KOPT-K1 (cell line): ENCODE measurements at regions not wholly inside any gene's neighbourhood (a gene's known extent, or its start where the extent isn't known, plus 50 kb on each side); places are given as distances from the start of the nearest gene placed in this dataset.

Source experiments
- H3K27ac ChIP-seq: fragments of 200-600 bp; sonication (generic); 2 replicates; pipeline ENCODE4 v1.5.1; 2016; ENCODE audit warnings: antibody characterized with exemption, mild to moderate bottlenecking, low read depth, low read length; ENCODE audit not compliant: poor library complexity, severe bottlenecking
- H3K36me3 ChIP-seq: fragments of 200-600 bp; sonication (generic); 2 replicates; pipeline ENCODE4 v1.5.1; 2017; ENCODE audit warnings: antibody characterized with exemption, mild to moderate bottlenecking, low read length, moderate library complexity; ENCODE audit not compliant: insufficient read depth
- H3K9me3 ChIP-seq: fragments of 200-600 bp; sonication (generic); 2 replicates; pipeline ENCODE4 v1.5.1; 2017; ENCODE audit warnings: antibody characterized with exemption, low read length, mild to moderate bottlenecking; ENCODE audit not compliant: insufficient read depth, poor library complexity, severe bottlenecking

DNA sequence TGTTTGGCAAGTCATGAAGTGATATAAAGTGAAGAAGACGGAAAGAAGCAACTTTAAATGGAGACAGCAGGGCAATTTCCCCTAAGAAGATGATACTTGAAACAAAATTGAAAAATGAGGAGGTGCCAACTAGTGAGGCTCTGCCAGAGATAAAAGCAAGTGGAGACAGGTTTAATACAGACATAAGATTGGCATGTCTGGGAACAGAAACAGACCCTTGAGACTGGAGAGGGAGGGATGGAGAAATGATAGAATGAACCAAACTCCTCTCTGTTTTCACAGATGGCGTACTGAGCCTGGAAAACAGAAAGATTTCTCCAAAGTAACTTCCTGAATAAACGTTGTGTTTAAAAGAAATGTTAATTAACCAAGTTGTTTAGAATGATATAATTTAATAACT lies 354.5 kb upstream of the ANO5 start:
- Histone ChIP-seq H3K27ac (no peak overlapping the region), H3K9me3 (no peaks in the 10 kb centered on the region), H3K36me3 (no peaks in the 10 kb centered on the region)

DNA sequence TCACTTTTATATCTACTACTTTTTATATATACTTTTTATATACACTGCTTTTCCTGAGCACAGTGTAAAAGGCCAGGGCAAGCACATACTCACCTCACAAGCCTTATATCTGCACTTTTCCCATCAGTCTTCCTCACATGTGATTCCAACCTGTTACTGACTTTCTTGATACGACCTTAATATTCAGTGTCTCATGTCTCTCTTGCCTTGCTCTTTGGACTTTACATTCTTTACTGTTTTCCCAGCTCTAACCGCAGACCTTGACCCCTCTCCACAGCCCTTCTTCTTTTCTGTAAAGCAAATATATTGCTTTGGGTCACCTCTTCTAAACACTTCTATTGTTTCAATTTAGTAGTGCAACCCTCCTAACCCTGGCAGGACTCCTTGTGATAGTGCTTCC lies 353.1 kb upstream of the ANO5 start:
- H3K9me3 ChIP-seq: peaks cover 9% of the 10 kb centered on the region
- H3K27ac ChIP-seq: no peak overlapping the region
- no peaks in the 10 kb centered on the region for H3K36me3 ChIP-seq

DNA sequence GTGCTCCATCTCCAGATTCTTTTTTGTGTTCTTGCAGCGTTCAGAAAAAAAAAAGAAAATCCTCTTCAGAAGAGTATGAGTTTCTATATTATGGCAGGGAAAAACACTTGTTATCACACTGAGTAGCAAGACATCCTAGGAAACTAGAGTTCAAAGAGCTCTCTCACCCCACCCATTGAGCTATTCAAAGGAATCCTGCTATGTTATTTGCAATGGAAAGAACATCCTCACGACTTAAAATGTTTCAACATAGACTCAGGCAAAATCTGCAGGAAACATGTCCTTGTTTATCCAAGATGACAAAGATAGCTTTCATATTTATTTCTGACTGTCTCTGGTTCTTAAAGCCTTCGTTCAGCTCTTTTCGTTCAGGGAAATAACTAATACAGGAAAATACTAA lies 331.6 kb upstream of the ANO5 start:
- H3K36me3 ChIP-seq: no peaks in the 10 kb centered on the region
- H3K27ac ChIP-seq: no peak overlapping the region
- no peaks in the 10 kb centered on the region for H3K9me3 ChIP-seq

DNA sequence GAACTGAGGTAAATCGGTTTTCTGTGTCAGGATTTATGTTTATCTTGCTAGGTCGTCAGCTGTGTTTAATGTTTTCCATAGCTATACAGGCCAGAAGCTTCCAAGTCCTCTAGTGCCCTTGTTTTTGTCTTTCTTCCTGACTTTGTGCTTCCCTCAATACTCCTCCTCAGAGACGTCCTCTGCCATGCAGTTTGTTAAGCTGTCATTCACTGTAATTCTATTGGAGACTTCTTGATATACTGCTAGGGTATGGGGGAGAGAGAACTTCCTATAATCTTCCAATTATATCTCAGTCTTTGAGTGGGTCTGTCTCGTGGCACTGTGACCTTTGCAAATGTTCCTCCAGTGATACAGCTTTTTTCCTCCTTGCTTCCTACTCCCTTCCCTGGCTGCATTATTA lies 327.3 kb upstream of the ANO5 start:
- no peaks in the 10 kb centered on the region for H3K36me3 ChIP-seq
- no peak overlapping the region for H3K27ac ChIP-seq
- no peaks in the 10 kb centered on the region for H3K9me3 ChIP-seq

DNA sequence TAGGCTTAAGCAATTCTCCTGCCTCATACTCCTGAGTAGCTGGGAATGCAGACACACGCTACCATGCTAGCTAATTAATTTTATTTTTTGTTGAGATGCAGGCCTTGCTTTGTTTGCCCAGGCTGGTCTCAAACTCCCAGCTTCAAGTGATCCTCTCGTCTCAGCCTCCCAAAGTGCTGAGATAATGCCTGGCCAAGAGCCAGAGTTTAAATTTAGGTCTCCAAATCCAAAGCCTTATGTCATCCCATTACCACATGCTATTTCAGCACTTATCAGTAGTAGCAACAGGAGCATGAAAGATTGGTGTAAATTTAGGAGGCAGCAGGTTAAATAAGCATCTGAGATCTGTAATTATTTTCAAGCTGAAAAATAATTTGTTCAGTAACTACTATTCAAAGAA lies 326.1 kb upstream of the ANO5 start:
- no peak overlapping the region for H3K27ac ChIP-seq
- no peaks in the 10 kb centered on the region for H3K36me3 ChIP-seq
- no peaks in the 10 kb centered on the region for H3K9me3 ChIP-seq

DNA sequence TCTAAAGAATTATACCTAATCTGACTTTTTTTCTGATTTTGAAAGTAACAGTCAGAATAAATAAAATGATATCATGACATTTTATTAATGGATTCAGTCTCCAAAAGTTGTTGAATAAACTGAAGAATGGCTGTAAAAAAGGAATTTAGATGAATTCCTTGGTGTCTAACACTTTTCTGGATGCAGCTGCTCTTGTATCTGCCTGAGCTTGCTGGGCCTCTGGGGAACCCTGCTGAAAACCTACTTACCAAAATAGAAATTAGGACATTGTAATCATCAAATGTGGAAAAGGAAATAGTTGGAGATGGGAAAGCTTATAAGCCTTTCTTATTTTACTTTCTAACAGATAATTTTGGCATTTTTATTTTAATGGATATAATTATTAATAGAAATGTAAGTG lies 315.7 kb upstream of the ANO5 start:
- H3K27ac ChIP-seq: no peak overlapping the region
- peaks cover 5% of the 10 kb centered on the region for H3K9me3 ChIP-seq
- no peaks in the 10 kb centered on the region for H3K36me3 ChIP-seq

DNA sequence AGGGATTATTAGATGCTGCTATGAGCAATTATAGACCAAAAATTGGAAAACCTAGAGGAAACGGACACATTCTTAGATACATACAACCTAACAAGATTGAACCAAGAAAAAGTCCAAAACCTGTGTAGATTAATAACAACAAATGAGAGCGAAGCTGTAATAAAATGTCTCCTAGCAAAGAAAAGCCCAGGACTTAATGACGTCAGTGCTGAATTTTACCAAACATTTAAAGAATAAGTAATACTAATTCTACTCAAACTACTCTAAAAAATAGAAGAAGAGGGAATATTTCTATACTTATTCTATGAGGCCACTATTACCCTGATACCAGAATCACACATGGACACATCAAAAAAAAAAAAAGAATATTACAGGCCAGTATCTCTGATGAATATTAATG lies 309.5 kb upstream of the ANO5 start:
- H3K9me3 ChIP-seq: peaks cover 5% of the 10 kb centered on the region
- H3K27ac ChIP-seq: no peak overlapping the region
- H3K36me3 ChIP-seq: no peaks in the 10 kb centered on the region

DNA sequence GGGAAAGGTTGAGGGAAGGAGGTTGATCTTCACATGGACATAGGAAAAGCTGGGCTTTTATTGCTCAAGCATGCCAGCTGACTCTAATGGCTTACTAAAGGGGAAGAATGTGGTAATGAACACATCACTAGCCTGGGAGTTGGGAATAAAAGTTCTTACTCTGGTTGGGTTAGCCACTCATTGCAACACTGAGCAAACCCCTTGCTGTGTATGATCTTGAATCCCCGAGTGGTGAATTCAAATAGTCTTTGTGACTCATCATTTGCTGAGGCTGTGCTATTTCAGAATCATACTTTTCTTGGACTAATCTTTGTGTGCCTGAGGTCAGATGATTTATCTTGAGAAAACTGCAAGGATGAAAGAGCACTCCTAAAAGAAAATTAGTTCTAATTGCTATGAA lies 304.1 kb upstream of the ANO5 start:
- no peak overlapping the region for H3K27ac ChIP-seq
- H3K9me3 ChIP-seq: no peaks in the 10 kb centered on the region
- H3K36me3 ChIP-seq: no peaks in the 10 kb centered on the region

DNA sequence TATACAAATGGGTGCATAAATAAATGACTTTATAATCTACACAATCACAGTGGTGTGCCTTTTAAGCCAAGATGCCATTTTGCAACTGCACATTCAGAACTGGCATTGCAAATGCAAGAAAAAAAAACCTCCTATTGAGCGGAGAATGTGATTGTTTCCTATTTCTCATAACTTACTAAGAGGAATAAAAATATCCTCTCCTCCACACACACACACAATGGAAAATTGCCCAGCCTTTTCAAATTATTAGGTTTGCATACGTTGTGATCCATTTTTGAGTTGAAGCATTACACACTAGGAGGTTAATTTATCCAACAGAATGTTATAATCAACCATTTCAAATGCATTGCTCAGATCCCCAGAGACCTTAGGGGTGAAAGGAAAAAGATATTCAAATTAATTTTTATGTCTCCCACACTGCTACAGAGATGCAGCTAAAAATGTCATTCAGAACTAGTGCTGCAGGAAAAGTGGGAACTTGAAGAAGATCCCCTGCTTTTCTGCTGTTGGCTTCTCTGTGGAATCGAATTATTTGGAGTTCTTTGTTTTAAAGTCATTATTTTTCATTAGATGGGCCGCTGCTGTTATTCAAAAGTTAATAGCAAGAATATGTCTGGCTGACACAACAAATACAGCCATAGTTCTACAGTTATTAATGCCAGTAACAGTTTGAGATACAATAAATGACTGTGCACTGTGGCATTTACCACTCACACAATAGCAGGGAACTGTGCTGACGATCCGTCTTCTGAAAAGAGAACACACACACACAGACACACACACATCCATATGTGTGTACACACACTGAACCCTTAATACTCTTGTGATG lies 299.9 kb upstream of the ANO5 start:
- H3K36me3 ChIP-seq: no peaks in the 10 kb centered on the region
- H3K27ac ChIP-seq: no peak overlapping the region
- H3K9me3 ChIP-seq: no peaks in the 10 kb centered on the region

DNA sequence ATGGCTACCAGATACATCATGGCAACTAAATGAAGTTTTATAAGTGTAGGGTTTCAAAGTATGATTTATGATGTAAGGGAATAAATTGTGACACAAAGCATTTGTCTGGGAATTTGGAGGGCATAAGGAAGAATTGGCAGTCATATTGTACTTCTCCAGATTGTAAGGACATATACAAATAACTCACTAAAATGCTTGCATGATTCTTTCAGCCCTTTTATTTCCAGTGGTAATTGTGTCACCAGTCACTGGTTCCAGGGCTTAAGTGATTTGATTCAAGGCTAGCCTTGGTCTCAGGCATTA lies 299.4 kb upstream of the ANO5 start:
- no peak overlapping the region for H3K27ac ChIP-seq
- no peaks in the 10 kb centered on the region for H3K36me3 ChIP-seq
- H3K9me3 ChIP-seq: no peaks in the 10 kb centered on the region

DNA sequence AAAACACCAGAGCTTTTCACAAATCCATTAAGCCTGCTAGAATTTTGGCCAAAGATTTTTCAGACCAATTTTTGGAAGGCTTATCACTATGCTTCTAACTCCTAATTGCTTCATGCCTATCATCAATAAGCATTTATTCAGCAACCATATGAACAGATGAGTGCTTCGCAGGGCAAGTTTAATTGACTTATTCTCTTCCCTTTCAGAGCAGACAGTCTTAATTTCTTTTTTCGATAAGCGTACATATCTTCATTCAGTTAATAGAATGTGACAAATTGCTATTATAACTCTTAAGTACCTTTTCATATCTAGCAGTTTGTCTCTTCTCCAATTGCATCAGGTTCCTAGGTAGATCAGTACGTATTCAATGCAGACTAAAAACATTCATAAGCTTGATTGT lies 298.4 kb upstream of the ANO5 start:
- Histone ChIP-seq H3K36me3 (no peaks in the 10 kb centered on the region), H3K9me3 (no peaks in the 10 kb centered on the region), H3K27ac (no peak overlapping the region)

DNA sequence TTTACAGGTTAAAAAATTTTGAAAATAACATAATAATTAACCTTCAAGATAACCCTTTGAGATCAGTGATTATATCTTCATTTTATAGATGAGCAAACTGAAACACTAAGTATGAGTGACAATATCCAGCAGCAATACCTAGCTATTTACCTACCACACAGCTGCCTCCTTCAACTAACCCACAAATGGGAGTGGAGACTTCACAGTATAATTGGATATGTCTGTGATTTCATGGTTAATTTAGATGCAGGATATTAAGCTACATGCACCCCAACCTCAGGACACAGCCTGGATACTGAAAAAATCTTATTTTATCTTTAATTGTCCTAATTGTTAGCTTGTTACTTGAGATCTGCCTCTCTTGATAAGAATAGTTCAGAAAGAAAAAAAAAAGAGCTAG lies 297.2 kb upstream of the ANO5 start:
- H3K9me3 ChIP-seq: no peaks in the 10 kb centered on the region

DNA sequence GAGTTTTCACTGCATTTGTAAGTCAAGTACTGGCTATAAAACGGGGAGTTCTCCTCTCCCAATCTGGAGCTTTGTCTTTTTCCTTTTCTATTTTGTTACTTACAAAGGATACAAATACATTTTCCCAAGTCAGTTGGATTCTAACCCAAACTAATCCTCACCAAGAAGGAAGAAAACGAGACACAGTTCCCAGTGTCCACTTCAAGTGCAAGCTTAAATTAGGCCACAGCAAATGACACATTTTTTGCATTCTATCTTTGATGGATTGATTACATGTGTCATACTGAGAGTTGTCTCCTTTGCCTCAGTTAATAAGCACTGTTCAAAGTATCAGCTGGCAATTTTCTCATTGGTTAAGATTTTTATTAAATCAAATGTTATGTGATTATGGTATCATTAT lies 296.7 kb upstream of the ANO5 start:
- no peaks in the 10 kb centered on the region for H3K9me3 ChIP-seq
- H3K27ac ChIP-seq: no peak overlapping the region
- no peaks in the 10 kb centered on the region for H3K36me3 ChIP-seq

More for the DNA sequence above, 297.2 kb upstream of the ANO5 start:
- Histone ChIP-seq H3K27ac (no peak overlapping the region), H3K36me3 (no peaks in the 10 kb centered on the region)

DNA sequence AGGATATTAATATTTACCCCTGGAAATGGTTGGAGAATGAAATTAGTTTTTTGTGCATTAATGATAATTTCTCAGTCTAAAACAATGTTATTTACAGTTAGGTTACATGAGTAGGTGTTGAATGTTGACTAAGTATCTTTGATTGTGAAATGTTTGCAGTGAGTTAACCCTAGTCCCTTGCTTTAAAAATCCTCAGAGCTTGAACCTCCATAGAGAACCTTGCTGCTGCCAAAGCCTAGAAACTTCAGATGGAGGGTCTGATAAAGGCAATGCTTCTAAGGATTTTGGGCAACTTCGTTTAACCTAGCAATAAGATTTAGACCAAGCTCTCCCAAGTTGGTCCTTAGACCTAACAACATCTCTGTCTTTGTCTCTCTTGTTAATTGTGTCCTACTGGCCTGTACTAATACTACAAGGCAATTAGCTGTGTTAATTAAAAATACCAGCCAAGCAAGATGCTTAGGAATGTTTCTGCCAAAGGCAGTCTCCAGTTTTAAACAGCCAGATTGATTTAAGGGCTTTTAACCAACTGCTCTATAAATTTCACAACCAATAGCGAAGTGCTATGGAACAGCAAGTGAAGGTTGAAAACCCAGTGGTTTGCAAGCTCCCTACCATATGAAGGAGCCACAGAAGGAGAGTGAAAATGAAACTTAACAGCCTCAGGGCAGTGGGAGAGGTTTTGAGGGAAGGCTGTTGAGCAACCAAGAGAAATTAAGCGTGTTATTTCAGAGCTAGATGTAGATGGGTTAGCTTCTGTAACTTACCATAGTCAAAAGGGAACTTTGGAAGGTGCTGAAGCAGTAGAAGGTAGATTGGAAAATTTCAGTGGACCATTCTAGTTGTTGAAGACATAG lies 295.9 kb upstream of the ANO5 start:
- Histone ChIP-seq H3K9me3 (no peaks in the 10 kb centered on the region), H3K36me3 (no peaks in the 10 kb centered on the region), H3K27ac (peak overlapping the region; percentile 41)

DNA sequence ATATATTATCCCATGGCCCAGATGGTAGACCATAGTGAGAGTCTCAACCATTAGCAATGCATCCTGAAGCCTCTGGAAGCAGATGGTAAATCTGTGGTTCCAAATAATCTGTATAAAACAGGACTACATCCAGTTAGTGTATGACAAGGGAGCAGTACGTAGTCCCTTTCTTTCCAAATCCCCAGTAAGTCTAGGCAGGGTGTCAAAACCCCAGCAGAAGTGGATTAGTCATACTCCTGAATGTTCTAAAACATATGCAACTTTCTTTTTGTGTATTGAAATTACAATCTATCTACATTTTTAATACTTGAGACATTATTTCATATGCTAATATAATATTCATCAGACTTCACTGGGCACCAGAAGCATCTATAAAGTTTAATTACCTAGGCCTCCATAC lies 295.1 kb upstream of the ANO5 start:
- H3K9me3 ChIP-seq: no peaks in the 10 kb centered on the region
- H3K36me3 ChIP-seq: no peaks in the 10 kb centered on the region
- H3K27ac ChIP-seq: peak overlapping the region; percentile 41

DNA sequence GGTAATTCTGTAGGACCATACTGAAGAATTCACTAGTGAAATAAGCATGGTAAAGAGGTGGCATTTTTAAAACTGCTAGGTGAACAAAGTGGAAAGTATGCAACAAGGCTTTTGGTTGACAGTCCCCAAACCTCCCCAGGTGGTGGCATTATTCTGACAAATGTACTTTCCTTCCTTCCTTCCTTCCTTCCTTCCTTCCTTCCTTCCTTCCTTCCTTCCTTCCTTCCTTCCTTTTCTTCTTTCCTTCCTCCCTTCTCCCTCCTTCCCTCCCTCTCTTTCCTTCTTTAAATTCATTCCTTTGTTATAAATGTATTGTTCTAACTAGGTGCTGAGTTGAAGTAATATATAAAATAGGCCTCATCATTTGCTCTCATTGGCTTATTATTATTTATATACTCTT lies 284.7 kb upstream of the ANO5 start:
- no peaks in the 10 kb centered on the region for H3K9me3 ChIP-seq
- no peak overlapping the region for H3K27ac ChIP-seq
- no peaks in the 10 kb centered on the region for H3K36me3 ChIP-seq
